AG04450 (cell line): ENCODE measurements at regions not wholly inside any gene's neighbourhood (a gene's known extent, or its start where the extent isn't known, plus 50 kb on each side); places are given as distances from the start of the nearest gene placed in this dataset.
"Not testable (repeated sequence)": the region's sequence is repeated elsewhere in the genome, so short reads cannot be mapped to it uniquely, and the experiment has no call there.

Experiments
- CTCF ChIA-PET: fragments of 300-600, 350-600 bp; formaldehyde crosslinking; extraction: SDS; loops from one replicate; lab custom pipeline; 2022; ENCODE audit warnings: antibody characterized with exemption, inconsistent platforms; lab: Charles Lee
- POLR2A ChIA-PET: fragments of 350-600 bp; formaldehyde crosslinking; extraction: SDS; loops from one replicate; lab custom pipeline; 2021; ENCODE audit warnings: antibody characterized with exemption, inconsistent platforms; lab: Yijun Ruan, JAX
- DNase-seq: peaks from one replicate; pipeline ENCODE4 v3.0.0-alpha.2; 2011; ENCODE audit warnings: low read depth, low spot score
- H3K27ac ChIP-seq: one replicate; pipeline ENCODE4 v1.5.1; 2012; ENCODE audit warnings: low read depth, low read length, control low read depth
- H3K27me3 ChIP-seq: one replicate; pipeline ENCODE4 v1.6.0; 2012; ENCODE audit warnings: low read length; ENCODE audit not compliant: control insufficient read depth, insufficient read depth
- H3K4me3 ChIP-seq: 2 replicates; pipeline ENCODE4 v1.5.1; 2011; ENCODE audit warnings: mild to moderate bottlenecking, low read depth, low read length, control low read depth
- H3K9me3 ChIP-seq: 2 replicates; pipeline ENCODE4 v1.5.1; 2012; ENCODE audit warnings: low read length; ENCODE audit not compliant: control insufficient read depth, insufficient read depth

DNA sequence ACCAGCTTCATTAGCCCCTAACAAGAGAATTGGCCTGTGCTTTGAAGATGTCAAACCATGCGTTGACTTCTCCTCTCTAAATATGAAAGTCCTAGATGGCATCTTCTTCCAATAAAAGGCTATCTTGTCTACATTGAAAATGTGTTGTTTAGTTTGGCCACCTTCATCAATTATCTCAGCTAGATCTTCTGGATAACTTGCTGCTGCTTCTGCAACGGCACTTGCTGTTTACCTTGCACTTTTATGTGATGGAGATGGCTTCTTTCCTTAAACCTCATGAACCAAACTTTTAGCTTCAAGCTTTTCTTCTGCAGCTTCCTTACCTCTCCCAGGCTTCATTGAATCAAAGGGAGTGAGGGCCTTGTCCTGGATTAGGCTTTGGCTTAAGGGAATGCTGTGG is 58.6 kb upstream of the CSNK1E start:
- POLR2A ChIA-PET, H3K9me3 ChIP-seq, H3K27ac ChIP-seq, H3K27me3 ChIP-seq, DNase-seq, CTCF ChIA-PET, H3K4me3 ChIP-seq: not testable (repeated sequence)

DNA sequence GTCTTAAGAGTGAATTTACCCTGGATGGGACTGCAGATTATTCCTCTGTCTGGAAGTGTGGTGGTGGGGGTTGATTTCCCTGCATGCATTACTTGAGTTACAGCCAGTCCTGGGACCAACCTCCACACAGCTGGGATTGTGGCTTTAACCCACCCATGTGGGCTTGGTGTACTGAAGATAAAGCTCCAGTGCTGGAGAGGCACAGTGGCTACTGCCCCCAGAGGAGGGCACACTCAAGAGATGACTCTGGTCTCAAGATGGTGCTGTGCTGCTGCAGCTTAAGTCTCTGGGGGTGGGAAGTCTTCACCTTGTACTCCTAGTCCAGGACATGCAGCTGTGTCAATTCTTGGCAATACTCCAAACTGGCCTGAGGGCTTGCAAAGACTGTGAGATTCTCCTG is 57.8 kb upstream of the CSNK1E start:
- POLR2A ChIA-PET, H3K4me3 ChIP-seq, H3K27ac ChIP-seq, CTCF ChIA-PET, H3K27me3 ChIP-seq, DNase-seq, H3K9me3 ChIP-seq: not testable (repeated sequence)

DNA sequence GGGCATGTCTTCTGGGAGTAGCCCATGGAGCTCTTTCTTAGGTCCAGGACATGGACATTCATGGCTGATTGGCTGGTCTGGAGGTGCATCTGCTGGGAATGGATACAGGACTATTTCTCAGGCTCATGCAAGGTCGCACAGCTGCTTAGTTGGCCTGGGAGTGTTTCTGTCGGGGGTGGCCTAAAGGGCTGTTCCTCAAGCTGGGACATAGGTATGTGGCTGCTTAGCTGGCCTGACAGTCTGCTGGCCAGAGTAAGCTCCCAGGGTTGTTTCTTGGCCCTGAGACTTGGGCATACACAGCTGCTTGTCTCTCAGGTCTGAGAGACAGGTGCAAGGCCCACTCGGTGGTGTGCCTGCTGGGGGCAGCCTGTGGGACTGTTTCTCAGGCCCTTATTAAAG is 57.2 kb upstream of the CSNK1E start:
- DNase-seq, H3K9me3 ChIP-seq, H3K27me3 ChIP-seq, H3K4me3 ChIP-seq, CTCF ChIA-PET, H3K27ac ChIP-seq, POLR2A ChIA-PET: not testable (repeated sequence)

DNA sequence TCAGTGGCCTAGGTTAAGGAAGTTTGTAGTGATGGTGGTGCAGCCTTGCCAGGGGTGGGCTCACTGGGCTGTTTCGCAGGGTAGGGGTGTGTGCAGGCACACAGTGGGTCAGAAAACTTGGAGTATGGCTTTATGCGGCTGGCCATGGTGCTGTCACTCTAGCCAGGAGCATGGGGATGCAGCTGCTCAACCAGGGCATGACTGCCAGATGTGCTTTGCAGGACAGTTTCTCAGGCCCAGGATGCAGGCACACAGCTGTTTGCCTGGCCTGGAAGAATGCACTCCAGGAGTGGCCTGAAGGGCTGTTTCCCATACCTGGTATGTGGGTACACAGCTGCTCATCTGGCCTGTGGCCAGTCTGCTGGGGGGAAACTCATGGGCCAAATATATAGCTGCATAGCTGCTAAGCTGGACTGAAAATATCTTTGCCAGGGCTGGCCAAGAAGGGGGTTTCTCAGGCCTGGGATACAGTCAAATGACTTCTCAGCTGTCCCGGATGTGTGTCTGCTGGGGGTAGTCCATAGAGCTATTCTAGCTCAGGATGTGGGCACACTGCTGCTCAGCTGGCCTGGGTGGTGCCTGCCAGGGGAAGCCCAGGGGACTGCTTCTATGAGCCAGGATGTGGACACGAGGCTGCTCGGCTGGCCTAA is 56.7 kb upstream of the CSNK1E start:
- H3K27ac ChIP-seq, POLR2A ChIA-PET, H3K9me3 ChIP-seq, H3K4me3 ChIP-seq, DNase-seq, H3K27me3 ChIP-seq: not testable (repeated sequence)
- CTCF ChIA-PET = interaction anchor here (0.6 kb wide), 1 partner anchor 608 kb away, joined by 4 read pairs; no protein-coding TSS in a partner anchor

DNA sequence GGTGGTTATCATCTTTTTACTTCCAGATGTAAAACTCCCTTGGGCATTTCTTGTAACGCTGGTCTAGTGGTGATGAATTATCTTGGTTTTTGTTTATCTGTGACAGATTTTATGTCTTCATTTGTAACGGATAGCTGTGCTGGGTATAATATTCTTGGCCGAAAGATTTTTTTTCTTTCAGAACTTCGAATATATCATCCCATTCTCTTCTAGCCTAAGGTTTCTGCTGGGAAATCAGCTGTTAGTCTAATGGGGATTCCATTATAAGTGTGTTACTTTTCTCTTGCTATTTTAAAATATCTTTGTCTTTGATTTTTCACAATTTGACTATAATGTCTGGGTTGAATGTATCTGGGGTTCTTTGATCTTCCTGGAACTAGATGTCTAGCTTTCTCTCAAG is 55.4 kb upstream of the CSNK1E start:
- H3K9me3 ChIP-seq, H3K27ac ChIP-seq, H3K27me3 ChIP-seq, DNase-seq, POLR2A ChIA-PET, CTCF ChIA-PET, H3K4me3 ChIP-seq: not testable (repeated sequence)

DNA sequence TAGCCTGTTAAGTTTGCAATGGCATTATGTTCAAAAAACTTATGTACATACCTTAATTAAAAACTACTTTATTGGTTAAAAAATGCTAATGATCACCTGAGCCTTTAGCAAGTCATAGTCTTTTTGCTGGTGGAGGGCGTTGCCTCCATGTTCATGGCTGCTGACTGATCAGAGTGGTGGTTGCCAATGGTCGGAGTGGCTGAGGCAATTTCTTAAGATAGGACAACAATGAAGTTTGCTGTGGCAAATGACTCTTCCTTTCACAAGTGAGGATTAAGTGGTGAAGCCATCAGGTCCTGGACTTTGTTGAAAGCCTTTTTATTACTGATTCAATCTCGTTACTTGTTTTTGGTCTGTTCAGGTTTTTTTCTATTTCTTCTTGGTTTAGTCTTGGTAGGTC is 53.3 kb upstream of the CSNK1E start:
- H3K9me3 ChIP-seq, POLR2A ChIA-PET, H3K27me3 ChIP-seq, H3K4me3 ChIP-seq, H3K27ac ChIP-seq, CTCF ChIA-PET, DNase-seq: not testable (repeated sequence)

DNA sequence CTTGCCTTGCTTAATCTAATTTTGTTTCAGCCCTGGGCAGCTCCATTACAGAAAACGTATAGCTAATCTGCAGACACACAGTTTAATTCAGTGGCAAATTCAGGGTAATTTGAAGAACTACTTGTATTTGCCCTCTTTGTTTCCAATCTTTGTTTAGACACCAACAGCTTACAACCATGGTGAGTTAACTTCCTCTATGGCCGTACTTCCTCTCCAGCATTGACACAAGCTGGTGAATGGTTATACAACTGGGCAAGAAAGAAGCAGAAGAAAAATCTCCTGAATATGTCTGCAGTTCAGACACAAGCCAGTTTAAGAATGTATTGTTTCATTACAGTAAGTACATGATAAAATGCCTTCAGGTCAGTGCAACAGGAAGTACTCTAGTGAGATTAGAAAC is 51.9 kb upstream of the CSNK1E start:
- H3K27me3 ChIP-seq, H3K27ac ChIP-seq, DNase-seq, POLR2A ChIA-PET, H3K9me3 ChIP-seq, H3K4me3 ChIP-seq: not testable (repeated sequence)
- CTCF ChIA-PET = interaction anchor here (1.0 kb wide), 1 partner anchor 16 kb away, joined by 4 read pairs; no protein-coding TSS in a partner anchor
